ENCODE measurements at regions not wholly inside any gene's neighbourhood (a gene's known extent, or its start where the extent isn't known, plus 50 kb on each side); places are given as distances from the start of the nearest gene placed in this dataset.

GRCh38 chr2:195124391-195125079 lies 532.5 kb upstream of the SLC39A10 start:
- no peak overlapping the region for H3K4me3 Mint-ChIP-seq

GRCh38 chr2:195122653-195123052 lies 534.4 kb upstream of the SLC39A10 start:
- no peaks in the 10 kb centered on the region for H3K36me3 Mint-ChIP-seq
- POLR2A ChIA-PET, result interaction anchor here in 1 of 2 donors (0.6 kb wide), 1 partner anchor 428 kb away, joined by 3 read pairs; no protein-coding TSS in a partner anchor

More at GRCh38 chr2:195124391-195125079, 532.5 kb upstream of the SLC39A10 start:
- Histone ChIP-seq H3K4me1 (ENCODE audit: control insufficient read depth in 1 of 2, extremely low read depth in 1 of 2, insufficient read depth in 2 of 2, low read length in 2 of 2) (no peaks in the 10 kb centered on the region), H3K9me3 (no peaks in the 10 kb centered on the region), H3K27ac (ENCODE audit: low read length) (no peak overlapping the region), H3K27me3 (replicated peaks in 1 of 2; ENCODE audit: control insufficient read depth in 2 of 2, extremely low read depth in 1 of 2, insufficient read depth in 2 of 2, low read length in 1 of 2) (no peaks in the 10 kb centered on the region), H3K4me3 (ENCODE audit: control insufficient read depth in 1 of 2, extremely low read depth in 1 of 2, low read length in 1 of 2) (no peak overlapping the region), H3K36me3 (ENCODE audit: control insufficient read depth in 2 of 2, extremely low read depth in 1 of 2, insufficient read depth in 1 of 2, low read length in 1 of 2) (no peaks in the 10 kb centered on the region)
- Mint-ChIP-seq H3K36me3 (no peaks in the 10 kb centered on the region), H3K9me3 (no peaks in the 10 kb centered on the region), H3K27ac (no peak overlapping the region), H3K4me1 (no peaks in the 10 kb centered on the region), H3K27me3 (no peaks in the 10 kb centered on the region)
- ChIA-PET CTCF (no interaction called here), POLR2A (no interaction called here)
- ATAC-seq (replicated peaks in 1 of 4), result no peak
- no peak for DNase-seq
- WGBS (ENCODE audit: insufficient coverage), result 75% methylated on average over 9 of the region's 10 CpGs

GRCh38 chr2:195121341-195121740 lies 535.7 kb upstream of the SLC39A10 start:
- Mint-ChIP-seq H3K36me3 (no peaks in the 10 kb centered on the region), H3K27ac (no peak overlapping the region), H3K27me3 (no peaks in the 10 kb centered on the region), H3K4me1 (no peaks in the 10 kb centered on the region), H3K4me3 (no peak overlapping the region), H3K9me3 (no peaks in the 10 kb centered on the region)
- H3K4me3 ChIP-seq (ENCODE audit: control insufficient read depth in 1 of 2, extremely low read depth in 1 of 2, low read length in 1 of 2), result no peak overlapping the region
- no CpG with 5 or more reads among the region's 3 CpGs for WGBS (ENCODE audit: insufficient coverage)
- ATAC-seq (replicated peaks in 1 of 4), result no peak
- H3K4me1 ChIP-seq (ENCODE audit: control insufficient read depth in 1 of 2, extremely low read depth in 1 of 2, insufficient read depth in 2 of 2, low read length in 2 of 2), result no peaks in the 10 kb centered on the region
- H3K36me3 ChIP-seq (ENCODE audit: control insufficient read depth in 2 of 2, extremely low read depth in 1 of 2, insufficient read depth in 1 of 2, low read length in 1 of 2), result no peaks in the 10 kb centered on the region
- ChIA-PET POLR2A (interaction anchor here in 1 of 2 donors (0.7 kb wide), 1 partner anchor 1322 kb away, joined by 4 read pairs; no protein-coding TSS in a partner anchor), CTCF (no interaction called here)
- no peak overlapping the region for H3K27ac ChIP-seq (ENCODE audit: low read length)
- no peaks in the 10 kb centered on the region for H3K27me3 ChIP-seq (replicated peaks in 1 of 2; ENCODE audit: control insufficient read depth in 2 of 2, extremely low read depth in 1 of 2, insufficient read depth in 2 of 2, low read length in 1 of 2)
- DNase-seq, result no peak
- H3K9me3 ChIP-seq, result no peaks in the 10 kb centered on the region

More at GRCh38 chr2:195122653-195123052, 534.4 kb upstream of the SLC39A10 start:
- Mint-ChIP-seq H3K9me3 (no peaks in the 10 kb centered on the region), H3K4me3 (no peak overlapping the region), H3K27ac (no peak overlapping the region), H3K4me1 (no peaks in the 10 kb centered on the region), H3K27me3 (no peaks in the 10 kb centered on the region)
- H3K9me3 ChIP-seq, result no peaks in the 10 kb centered on the region
- no peaks in the 10 kb centered on the region for H3K27me3 ChIP-seq (replicated peaks in 1 of 2; ENCODE audit: control insufficient read depth in 2 of 2, extremely low read depth in 1 of 2, insufficient read depth in 2 of 2, low read length in 1 of 2)
- H3K4me3 ChIP-seq (ENCODE audit: control insufficient read depth in 1 of 2, extremely low read depth in 1 of 2, low read length in 1 of 2), result no peak overlapping the region
- H3K4me1 ChIP-seq (ENCODE audit: control insufficient read depth in 1 of 2, extremely low read depth in 1 of 2, insufficient read depth in 2 of 2, low read length in 2 of 2), result no peaks in the 10 kb centered on the region
- no CpG with 5 or more reads among the region's 1 CpG for WGBS (ENCODE audit: insufficient coverage)
- DNase-seq (no peak), ATAC-seq (replicated peaks in 1 of 4) (no peak)
- no peak overlapping the region for H3K27ac ChIP-seq (ENCODE audit: low read length)
- CTCF ChIA-PET, result no interaction called here
- no peaks in the 10 kb centered on the region for H3K36me3 ChIP-seq (ENCODE audit: control insufficient read depth in 2 of 2, extremely low read depth in 1 of 2, insufficient read depth in 1 of 2, low read length in 1 of 2)

DNA sequence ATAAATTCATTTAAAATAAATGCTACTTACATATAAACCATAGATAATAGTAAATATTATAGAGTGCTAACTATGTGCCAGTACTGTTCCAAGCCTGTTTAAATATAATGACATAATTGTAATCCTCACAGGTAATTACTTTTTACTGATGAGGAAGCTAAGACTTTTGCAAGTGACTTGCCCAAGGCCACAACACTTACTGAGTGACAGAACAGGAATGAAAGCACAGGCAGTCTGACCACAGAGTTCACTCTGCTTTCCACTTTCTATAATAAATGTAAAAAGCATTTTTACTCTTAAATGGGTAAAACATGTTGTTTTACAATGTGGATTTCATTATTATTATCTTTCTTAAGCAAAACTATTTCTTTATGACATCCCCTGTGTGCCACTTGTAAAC lies 537.8 kb upstream of the SLC39A10 start:
- POLR2A ChIA-PET, result no interaction called here
- no peak overlapping the region for H3K4me3 Mint-ChIP-seq
- H3K27ac Mint-ChIP-seq, result no peak overlapping the region

GRCh38 chr2:195118276-195118675 lies 538.8 kb upstream of the SLC39A10 start:
- peaks cover 0 to 7% (median 6%) of the 10 kb centered on the region in 3 donors for H3K9me3 Mint-ChIP-seq
- Histone ChIP-seq H3K27ac (ENCODE audit: low read length) (no peak overlapping the region), H3K27me3 (replicated peaks in 1 of 2; ENCODE audit: control insufficient read depth in 2 of 2, extremely low read depth in 1 of 2, insufficient read depth in 2 of 2, low read length in 1 of 2) (no peaks in the 10 kb centered on the region), H3K4me1 (ENCODE audit: control insufficient read depth in 1 of 2, extremely low read depth in 1 of 2, insufficient read depth in 2 of 2, low read length in 2 of 2) (no peaks in the 10 kb centered on the region), H3K9me3 (no peaks in the 10 kb centered on the region), H3K36me3 (ENCODE audit: control insufficient read depth in 2 of 2, extremely low read depth in 1 of 2, insufficient read depth in 1 of 2, low read length in 1 of 2) (no peaks in the 10 kb centered on the region), H3K4me3 (ENCODE audit: control insufficient read depth in 1 of 2, extremely low read depth in 1 of 2, low read length in 1 of 2) (no peak overlapping the region)
- no peaks in the 10 kb centered on the region for H3K4me1 Mint-ChIP-seq
- ChIA-PET CTCF (no interaction called here), POLR2A (no interaction called here)
- DNase-seq (no peak), ATAC-seq (replicated peaks in 1 of 4) (no peak)
- H3K4me3 Mint-ChIP-seq, result no peak overlapping the region
- no peaks in the 10 kb centered on the region for H3K27me3 Mint-ChIP-seq
- H3K27ac Mint-ChIP-seq, result no peak overlapping the region
- no peaks in the 10 kb centered on the region for H3K36me3 Mint-ChIP-seq
- WGBS (ENCODE audit: insufficient coverage), result no CpG with 5 or more reads among the region's 3 CpGs

More for the DNA sequence above, 537.8 kb upstream of the SLC39A10 start:
- ATAC-seq (replicated peaks in 1 of 4) (no peak), DNase-seq (no peak)
- Mint-ChIP-seq H3K4me1 (no peaks in the 10 kb centered on the region), H3K36me3 (no peaks in the 10 kb centered on the region), H3K27me3 (no peaks in the 10 kb centered on the region), H3K9me3 (no peaks in the 10 kb centered on the region)
- Histone ChIP-seq H3K9me3 (no peaks in the 10 kb centered on the region), H3K4me3 (ENCODE audit: control insufficient read depth in 1 of 2, extremely low read depth in 1 of 2, low read length in 1 of 2) (no peak overlapping the region), H3K4me1 (ENCODE audit: control insufficient read depth in 1 of 2, extremely low read depth in 1 of 2, insufficient read depth in 2 of 2, low read length in 2 of 2) (no peaks in the 10 kb centered on the region), H3K27me3 (replicated peaks in 1 of 2; ENCODE audit: control insufficient read depth in 2 of 2, extremely low read depth in 1 of 2, insufficient read depth in 2 of 2, low read length in 1 of 2) (no peaks in the 10 kb centered on the region), H3K27ac (ENCODE audit: low read length) (no peak overlapping the region), H3K36me3 (ENCODE audit: control insufficient read depth in 2 of 2, extremely low read depth in 1 of 2, insufficient read depth in 1 of 2, low read length in 1 of 2) (no peaks in the 10 kb centered on the region)
- CTCF ChIA-PET, result no interaction called here

GRCh38 chr2:195117011-195117410 lies 540.0 kb upstream of the SLC39A10 start:
- Histone ChIP-seq H3K36me3 (ENCODE audit: control insufficient read depth in 2 of 2, extremely low read depth in 1 of 2, insufficient read depth in 1 of 2, low read length in 1 of 2) (no peaks in the 10 kb centered on the region), H3K27me3 (replicated peaks in 1 of 2; ENCODE audit: control insufficient read depth in 2 of 2, extremely low read depth in 1 of 2, insufficient read depth in 2 of 2, low read length in 1 of 2) (no peaks in the 10 kb centered on the region), H3K4me1 (ENCODE audit: control insufficient read depth in 1 of 2, extremely low read depth in 1 of 2, insufficient read depth in 2 of 2, low read length in 2 of 2) (no peaks in the 10 kb centered on the region), H3K4me3 (ENCODE audit: control insufficient read depth in 1 of 2, extremely low read depth in 1 of 2, low read length in 1 of 2) (no peak overlapping the region), H3K9me3 (no peaks in the 10 kb centered on the region), H3K27ac (ENCODE audit: low read length) (no peak overlapping the region)
- Mint-ChIP-seq H3K27ac (no peak overlapping the region), H3K36me3 (no peaks in the 10 kb centered on the region), H3K4me1 (no peaks in the 10 kb centered on the region), H3K27me3 (no peaks in the 10 kb centered on the region), H3K4me3 (no peak overlapping the region), H3K9me3 (peaks cover 0 to 7% (median 6%) of the 10 kb centered on the region in 3 donors)
- DNase-seq, result no peak
- no peak for ATAC-seq (replicated peaks in 1 of 4)
- POLR2A ChIA-PET, result no interaction called here
- CTCF ChIA-PET, result no interaction called here

DNA sequence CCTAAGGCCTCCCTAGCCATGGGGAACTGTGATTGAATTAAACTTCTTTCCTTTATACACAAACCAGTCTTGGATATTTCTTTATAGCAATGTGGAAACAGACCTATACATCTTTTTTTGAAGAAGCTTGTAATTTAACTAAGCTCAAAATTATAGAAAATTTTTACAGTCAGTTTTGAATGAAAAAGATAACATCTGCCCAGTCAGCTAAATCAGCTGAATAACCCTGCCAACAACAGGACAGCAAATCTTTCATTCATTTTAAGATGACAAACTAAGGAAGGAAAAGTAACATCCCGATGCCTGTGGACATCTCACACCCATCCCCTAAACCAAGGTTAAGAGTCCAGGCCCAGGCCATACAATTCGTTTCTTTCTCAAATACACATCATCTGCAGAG lies 541.3 kb upstream of the SLC39A10 start:
- Mint-ChIP-seq H3K27ac (no peak overlapping the region), H3K4me1 (no peaks in the 10 kb centered on the region)
- POLR2A ChIA-PET, result no interaction called here

More for the DNA sequence above, 541.3 kb upstream of the SLC39A10 start:
- Histone ChIP-seq H3K27me3 (replicated peaks in 1 of 2; ENCODE audit: control insufficient read depth in 2 of 2, extremely low read depth in 1 of 2, insufficient read depth in 2 of 2, low read length in 1 of 2) (no peaks in the 10 kb centered on the region), H3K4me1 (ENCODE audit: control insufficient read depth in 1 of 2, extremely low read depth in 1 of 2, insufficient read depth in 2 of 2, low read length in 2 of 2) (no peaks in the 10 kb centered on the region), H3K4me3 (ENCODE audit: control insufficient read depth in 1 of 2, extremely low read depth in 1 of 2, low read length in 1 of 2) (no peak overlapping the region), H3K9me3 (no peaks in the 10 kb centered on the region), H3K27ac (ENCODE audit: low read length) (no peak overlapping the region), H3K36me3 (ENCODE audit: control insufficient read depth in 2 of 2, extremely low read depth in 1 of 2, insufficient read depth in 1 of 2, low read length in 1 of 2) (no peaks in the 10 kb centered on the region)
- Mint-ChIP-seq H3K36me3 (no peaks in the 10 kb centered on the region), H3K27me3 (no peaks in the 10 kb centered on the region), H3K4me3 (no peak overlapping the region), H3K9me3 (peaks cover 0 to 7% (median 6%) of the 10 kb centered on the region in 3 donors)
- 25% methylated on average over 2 of the region's 2 CpGs for WGBS (ENCODE audit: insufficient coverage)
- DNase-seq (no peak), ATAC-seq (replicated peaks in 1 of 4) (no peak)
- CTCF ChIA-PET, result interaction anchor here in 1 of 2 donors (0.6 kb wide), 1 partner anchor 534 kb away, joined by 3 read pairs; no protein-coding TSS in a partner anchor

Data from T-cell (primary cell).